Omental fat pad (tissue), 3 donors: ENCODE measurements at regions not wholly inside any gene's neighbourhood (a gene's known extent, or its start where the extent isn't known, plus 50 kb on each side); places are given as distances from the start of the nearest gene placed in this dataset. TPM values are rescaled to one million over a fixed set of nuclear protein-coding genes. Genes with fewer than 3 reads are reported as not detected.

ENCODE experiments used
- ATAC-seq: fragments of 150-250 bp; one replicate; pipeline ENCODE4 v1.9.1; 2016; ENCODE audit warnings: mild to moderate bottlenecking, moderate library complexity; ENCODE audit not compliant: low FRiP score
- DNase-seq: peaks from one replicate; pipeline ENCODE4 v3.0.0-alpha.2; 2019; ENCODE audit warnings: low spot score
- CTCF ChIP-seq, 3 donors: fragments of 450-650 bp; IDR thresholded peaks; one replicate each; pipeline ENCODE4 v1.5.1; 2016 to 2017; ENCODE audit warnings: antibody characterized with exemption in 3 of 3, mild to moderate bottlenecking in 3 of 3, moderate library complexity in 2 of 3
- small RNA-seq: library from RNA; depleted of rRNA; stranded (forward); fragments of <200 nt; gene quantifications from one replicate; pipeline ENCODE3, GENCODE V24; 2016

GRCh38 chr2:162908567-162908966 lies 70.0 kb upstream of the KCNH7 start:
- no peak for DNase-seq
- TF ChIP-seq CTCF (IDR thresholded peaks at IDR 0.05): no peak
- ATAC-seq: no peak

GRCh38 chr2:162890690-162891311 lies 52.2 kb upstream of the KCNH7 start:
- ATAC-seq (no peak), DNase-seq (no peak)
- TF ChIP-seq CTCF (IDR thresholded peaks at IDR 0.05): no peak

GRCh38 chr2:162888652-162889051 lies 50.1 kb upstream of the KCNH7 start:
- TF ChIP-seq CTCF (IDR thresholded peaks at IDR 0.05): no peak
- ATAC-seq: no peak
- DNase-seq: no peak

Small RNA genes in the stretch of these regions (small RNA-seq; reads per million reads assigned to genes)
- gene RNU6-627P: not detected
